GM06990 (cell line): ENCODE measurements at regions not wholly inside any gene's neighbourhood (a gene's known extent, or its start where the extent isn't known, plus 50 kb on each side); places are given as distances from the start of the nearest gene placed in this dataset.
"Not testable (repeated sequence)": the region's sequence is repeated elsewhere in the genome, so short reads cannot be mapped to it uniquely, and the experiment has no call there.

Source experiments
- DNase-seq: peaks from one replicate; pipeline ENCODE4 v3.0.0-alpha.2; 2011; ENCODE audit not compliant: insufficient read length; ENCODE audit errors: extremely low read depth
- H3K27me3 ChIP-seq: replicated peaks from 2 replicates; pipeline ENCODE4 v1.6.0; 2011; ENCODE audit warnings: low read length; ENCODE audit not compliant: control insufficient read depth, insufficient read depth
- H3K36me3 ChIP-seq: 2 replicates; pipeline ENCODE4 v1.5.1; 2011; ENCODE audit warnings: low read length; ENCODE audit not compliant: control insufficient read depth, insufficient read depth
- H3K4me3 ChIP-seq: replicated peaks from 2 replicates; pipeline ENCODE4 v1.5.1; 2011; ENCODE audit warnings: low read depth, mild to moderate bottlenecking, control low read depth, low read length
- TF ChIP-seq, protein P1 (sequence below): IDR thresholded peaks from 2 replicates; pipeline ENCODE4 v1.5.1; 2011; ENCODE audit warnings: low read length, control low read depth, mild to moderate bottlenecking, inconsistent platforms; ENCODE audit not compliant: insufficient read depth, poor library complexity, severe bottlenecking

GRCh38 chr3:40690749-40691451 is 166.1 kb downstream of the ZNF621 start:
- Histone ChIP-seq H3K4me3 (no peak overlapping the region), H3K36me3 (no peaks in the 10 kb centered on the region), H3K27me3 (peaks cover 1% of the 10 kb centered on the region; the same call in 1 of the 2 replicates)
- TF ChIP-seq, protein P1, sequence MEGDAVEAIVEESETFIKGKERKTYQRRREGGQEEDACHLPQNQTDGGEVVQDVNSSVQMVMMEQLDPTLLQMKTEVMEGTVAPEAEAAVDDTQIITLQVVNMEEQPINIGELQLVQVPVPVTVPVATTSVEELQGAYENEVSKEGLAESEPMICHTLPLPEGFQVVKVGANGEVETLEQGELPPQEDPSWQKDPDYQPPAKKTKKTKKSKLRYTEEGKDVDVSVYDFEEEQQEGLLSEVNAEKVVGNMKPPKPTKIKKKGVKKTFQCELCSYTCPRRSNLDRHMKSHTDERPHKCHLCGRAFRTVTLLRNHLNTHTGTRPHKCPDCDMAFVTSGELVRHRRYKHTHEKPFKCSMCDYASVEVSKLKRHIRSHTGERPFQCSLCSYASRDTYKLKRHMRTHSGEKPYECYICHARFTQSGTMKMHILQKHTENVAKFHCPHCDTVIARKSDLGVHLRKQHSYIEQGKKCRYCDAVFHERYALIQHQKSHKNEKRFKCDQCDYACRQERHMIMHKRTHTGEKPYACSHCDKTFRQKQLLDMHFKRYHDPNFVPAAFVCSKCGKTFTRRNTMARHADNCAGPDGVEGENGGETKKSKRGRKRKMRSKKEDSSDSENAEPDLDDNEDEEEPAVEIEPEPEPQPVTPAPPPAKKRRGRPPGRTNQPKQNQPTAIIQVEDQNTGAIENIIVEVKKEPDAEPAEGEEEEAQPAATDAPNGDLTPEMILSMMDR, result no peak
- DNase-seq, result no peak

DNA sequence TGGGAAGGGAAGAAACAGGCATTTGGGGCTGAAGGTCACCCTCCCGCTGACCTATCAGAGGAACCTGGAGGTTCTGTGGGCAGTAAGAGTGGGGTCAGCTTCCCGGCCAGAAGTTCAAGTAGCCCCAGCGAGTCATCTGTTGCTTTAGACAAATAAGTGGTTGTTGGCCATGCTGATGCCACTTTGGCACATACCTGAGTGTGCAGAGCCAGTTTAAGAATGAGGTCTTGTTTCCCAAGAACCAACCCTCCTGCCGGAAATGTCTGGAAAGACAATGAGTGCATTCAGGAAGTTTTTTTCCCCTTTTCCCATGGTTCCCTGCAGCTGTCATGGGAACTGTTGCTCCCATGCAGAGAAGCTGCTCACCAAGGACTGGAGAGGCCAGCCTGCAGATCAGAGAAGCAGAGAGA is 166.7 kb downstream of the ZNF621 start:
- no peak for DNase-seq

GRCh38 chr3:40695848-40696247 is 171.1 kb downstream of the ZNF621 start:
- H3K27me3 ChIP-seq, result peaks cover 1% of the 10 kb centered on the region; the same call in 1 of the 2 replicates

More for the DNA sequence above, 166.7 kb downstream of the ZNF621 start:
- no peaks in the 10 kb centered on the region for H3K36me3 ChIP-seq
- no peak overlapping the region for H3K4me3 ChIP-seq
- TF ChIP-seq, protein P1, result no peak
- peaks cover 1% of the 10 kb centered on the region; the same call in 1 of the 2 replicates for H3K27me3 ChIP-seq

DNA sequence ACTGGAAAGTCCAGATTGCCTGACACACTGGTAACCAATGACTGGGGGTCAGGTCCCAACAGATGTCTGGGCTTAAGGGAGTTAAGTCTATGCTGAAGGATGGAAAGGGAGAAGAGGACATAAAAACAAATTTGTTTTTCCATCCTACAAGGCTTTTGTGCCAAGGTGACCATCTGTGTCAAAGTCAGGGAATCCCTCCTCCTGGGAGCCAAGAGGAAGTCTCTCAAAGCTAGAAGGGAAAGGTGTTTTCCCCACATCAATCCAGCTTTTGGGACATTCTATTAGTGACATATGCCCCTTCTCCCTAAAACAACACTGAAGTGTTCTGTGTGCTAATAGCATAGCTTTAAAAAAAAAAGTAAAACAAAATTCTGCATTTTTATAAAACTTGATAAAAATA is 173.9 kb downstream of the ZNF621 start:
- H3K4me3 ChIP-seq, H3K27me3 ChIP-seq, DNase-seq, H3K36me3 ChIP-seq: not testable (repeated sequence)

More at GRCh38 chr3:40695848-40696247, 171.1 kb downstream of the ZNF621 start:
- TF ChIP-seq, protein P1, result no peak
- no peak overlapping the region for H3K4me3 ChIP-seq
- H3K36me3 ChIP-seq, result no peaks in the 10 kb centered on the region
- DNase-seq, result no peak

- DNase-seq, result no peak
- no peak overlapping the region for H3K4me3 ChIP-seq
- no peaks in the 10 kb centered on the region for H3K36me3 ChIP-seq
- TF ChIP-seq, protein P1, result no peak
- H3K27me3 ChIP-seq, result no peaks in the 10 kb centered on the region
Observed at GRCh38 chr3:40701016-40701588, 176.3 kb downstream of the ZNF621 start.

DNA sequence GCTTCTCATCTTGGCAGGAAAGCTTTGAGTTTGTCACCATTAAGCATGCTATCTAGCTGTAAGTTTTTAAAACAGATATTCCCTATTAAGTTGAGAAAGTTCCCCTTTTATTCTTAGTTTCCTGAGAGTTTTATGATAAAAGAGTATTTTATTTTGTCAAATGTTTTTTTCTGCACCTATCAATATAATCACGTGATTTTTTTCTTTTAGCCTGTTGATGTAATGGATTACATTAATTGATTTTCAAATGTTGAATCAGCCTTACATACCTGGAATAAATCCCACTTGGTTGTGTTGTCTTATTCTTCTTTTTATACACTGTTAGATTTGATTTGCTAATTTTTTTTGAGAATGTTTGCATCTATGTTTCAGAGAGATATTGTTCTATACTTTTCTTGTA is 179.5 kb downstream of the ZNF621 start:
- TF ChIP-seq, protein P1, result no peak
- H3K4me3 ChIP-seq, result no peak overlapping the region
- H3K27me3 ChIP-seq, result no peaks in the 10 kb centered on the region
- H3K36me3 ChIP-seq, result no peaks in the 10 kb centered on the region
- DNase-seq, result no peak
